NT2/D1 (cell line): ENCODE measurements at regions not wholly inside any gene's neighbourhood (a gene's known extent, or its start where the extent isn't known, plus 50 kb on each side); places are given as distances from the start of the nearest gene placed in this dataset.

Experiments used
- SUZ12 ChIP-seq: IDR thresholded peaks from 2 replicates; pipeline ENCODE4 v1.6.1; 2011; ENCODE audit not compliant: insufficient read length, insufficient read depth; ENCODE audit errors: extremely low read depth
- ZNF274 ChIP-seq: IDR thresholded peaks from 2 replicates; pipeline ENCODE4 v1.6.1; 2011; ENCODE audit warnings: mild to moderate bottlenecking, low read depth, low read length

GRCh38 chr10:129025787-129026186, 441.3 kb upstream of the MGMT start:
- TF ChIP-seq ZNF274 (no peak), SUZ12 (no peak)
